Stomach (tissue), 4 donors: ENCODE measurements at regions not wholly inside any gene's neighbourhood (a gene's known extent, or its start where the extent isn't known, plus 50 kb on each side); places are given as distances from the start of the nearest gene placed in this dataset.
"Not testable (repeated sequence)": the region's sequence is repeated elsewhere in the genome, so short reads cannot be mapped to it uniquely, and the experiment has no call there.

Experiments used
- CTCF ChIP-seq, 7 experiments: fragments of 450-650 bp in 4 of 7; fragments of 200-600 bp in 3 of 7; sonication (generic) in 3 of 7; IDR thresholded peaks; one replicate each; pipeline ENCODE4 v1.5.1; 2016 to 2019; ENCODE audit warnings: antibody characterized with exemption in 7 of 7, control low read depth in 2 of 7, mild to moderate bottlenecking in 1 of 7
- EP300 ChIP-seq: sonication (generic); formaldehyde crosslinking; IDR thresholded peaks from one replicate; pipeline ENCODE4 v1.6.1; 2017; ENCODE audit warnings: antibody characterized with exemption
- POLR2AphosphoS5 ChIP-seq, 3 donors: sonication (generic); formaldehyde crosslinking; IDR thresholded peaks; one replicate each; pipeline ENCODE4 v1.6.1; 2016; ENCODE audit warnings: antibody characterized with exemption in 3 of 3

DNA sequence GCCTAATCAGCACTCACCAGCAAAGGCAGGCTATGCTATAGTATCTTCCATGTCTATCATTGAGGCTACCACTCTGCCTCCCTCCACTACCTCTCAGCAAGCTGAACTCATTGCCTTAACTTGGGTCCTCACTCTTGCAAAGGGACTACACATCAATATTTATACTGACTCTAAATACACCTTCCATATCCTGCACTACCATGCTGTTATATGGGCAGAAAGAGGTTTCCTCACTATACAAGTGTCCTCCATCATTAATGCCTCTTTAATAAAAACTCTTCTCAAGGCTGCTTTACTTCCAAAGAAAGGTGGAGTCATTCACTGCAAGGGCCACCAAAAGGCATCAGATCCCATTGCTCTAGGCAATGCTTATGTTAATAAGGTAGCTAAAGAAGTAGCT lies 669.3 kb upstream of the USP15 start:
- not testable (repeated sequence) for TF ChIP-seq CTCF (IDR thresholded peaks at IDR 0.05); EP300; POLR2AphosphoS5 (IDR thresholded peaks at IDR 0.05)
